Mucosa of rectum (tissue), 2 donors: ENCODE measurements at regions not wholly inside any gene's neighbourhood (a gene's known extent, or its start where the extent isn't known, plus 50 kb on each side); places are given as distances from the start of the nearest gene placed in this dataset.

Experiments
- H3K27ac ChIP-seq, 2 donors: one replicate each; pipeline ENCODE4 v1.7.0; 2013; ENCODE audit warnings: inconsistent platforms in 2 of 2, low read depth in 2 of 2, low read length in 2 of 2
- H3K27me3 ChIP-seq, 2 donors: one replicate each; pipeline ENCODE4 v1.7.0; 2013; ENCODE audit warnings: low read length in 2 of 2; ENCODE audit not compliant: control insufficient read depth in 2 of 2, insufficient read depth in 2 of 2
- H3K36me3 ChIP-seq, 2 donors: one replicate each; pipeline ENCODE4 v1.7.0; 2013; ENCODE audit warnings: low read length in 2 of 2; ENCODE audit not compliant: control insufficient read depth in 2 of 2, insufficient read depth in 2 of 2
- H3K4me1 ChIP-seq, 2 donors: one replicate each; pipeline ENCODE4 v1.7.0; 2013; ENCODE audit warnings: low read length in 2 of 2, mild to moderate bottlenecking in 1 of 2; ENCODE audit not compliant: control insufficient read depth in 2 of 2, insufficient read depth in 2 of 2
- H3K4me3 ChIP-seq, 2 donors: one replicate each; pipeline ENCODE4 v1.7.0; 2013; ENCODE audit warnings: low read length in 2 of 2
- H3K9ac ChIP-seq, 2 donors: one replicate each; pipeline ENCODE4 v1.7.0; 2013; ENCODE audit warnings: low read length in 2 of 2, low read depth in 1 of 2, mild to moderate bottlenecking in 1 of 2
- H3K9me3 ChIP-seq, 2 donors: one replicate each; pipeline ENCODE4 v1.7.0; 2013; ENCODE audit warnings: low read length in 2 of 2; ENCODE audit not compliant: control insufficient read depth in 2 of 2
- donor health status: healthy.
- donor health status: Normal muscosa, but diverticular disease.

DNA sequence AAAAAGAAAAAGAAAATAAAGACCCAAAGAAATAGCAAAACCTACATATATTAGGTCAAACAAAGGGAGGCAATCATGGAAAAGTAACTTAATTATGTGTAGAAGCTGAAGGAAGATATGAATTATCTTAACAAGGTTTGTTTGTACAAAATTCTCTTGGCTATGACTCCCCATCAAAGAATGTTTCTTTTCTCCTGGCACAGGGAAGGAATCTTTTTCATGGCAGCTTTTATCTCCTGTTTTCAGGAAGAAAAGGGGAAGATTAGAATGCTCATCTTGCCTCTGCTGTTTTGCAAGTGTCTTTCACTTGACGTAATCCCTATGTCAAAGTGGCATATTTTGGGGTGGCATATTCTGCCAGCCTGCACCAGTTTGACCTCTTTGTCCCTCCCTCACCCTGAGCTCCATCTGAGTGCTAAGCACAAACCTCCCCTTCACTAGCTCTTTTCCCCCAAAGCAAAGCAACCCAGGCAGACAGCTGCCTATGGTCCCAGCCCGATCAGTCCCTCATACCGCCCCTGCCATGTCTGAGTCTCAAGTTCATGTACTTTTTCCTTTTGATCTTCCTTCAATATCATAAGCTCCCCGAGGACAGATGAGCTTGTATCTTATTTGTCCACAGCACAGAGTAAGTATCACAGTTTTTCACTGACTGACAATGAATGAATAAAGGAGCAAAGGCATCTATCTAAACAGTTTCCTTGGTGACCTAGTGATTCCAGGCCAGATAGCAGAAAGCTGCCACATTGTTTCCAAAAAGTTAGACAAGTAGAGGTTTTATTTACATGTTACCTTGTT is 242.8 kb upstream of the ANKRD55 start:
- H3K9ac ChIP-seq = no peak overlapping the region
- H3K4me3 ChIP-seq = no peak overlapping the region
- no peaks in the 10 kb centered on the region for H3K36me3 ChIP-seq
- H3K4me1 ChIP-seq = peaks cover 0 to 6% of the 10 kb centered on the region in 2 donors
- H3K9me3 ChIP-seq = no peaks in the 10 kb centered on the region
- H3K27me3 ChIP-seq = no peaks in the 10 kb centered on the region
- no peak overlapping the region for H3K27ac ChIP-seq

DNA sequence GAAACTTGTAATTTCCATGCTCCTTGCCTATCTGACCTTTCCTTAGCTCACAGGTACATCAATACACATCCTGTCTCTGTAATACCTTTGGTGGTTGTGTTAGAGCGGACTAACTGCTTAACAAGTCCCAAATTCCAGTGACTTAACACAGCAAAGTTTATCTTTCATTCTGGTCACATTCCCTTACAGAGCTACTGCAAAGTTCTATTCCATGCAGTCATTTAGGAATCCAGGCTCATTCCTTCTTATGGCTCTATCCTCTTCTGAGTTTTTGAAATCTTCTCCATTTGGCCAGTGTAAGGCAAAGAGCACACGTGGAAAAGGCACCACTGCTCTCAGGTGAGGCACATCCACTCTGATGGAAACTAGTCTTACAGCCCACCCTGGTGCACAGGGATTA is 238.6 kb upstream of the ANKRD55 start:
- Histone ChIP-seq H3K4me3 (no peak overlapping the region), H3K9ac (no peak overlapping the region), H3K27ac (no peak overlapping the region), H3K36me3 (no peaks in the 10 kb centered on the region), H3K9me3 (no peaks in the 10 kb centered on the region), H3K4me1 (no peaks in the 10 kb centered on the region), H3K27me3 (no peaks in the 10 kb centered on the region)

DNA sequence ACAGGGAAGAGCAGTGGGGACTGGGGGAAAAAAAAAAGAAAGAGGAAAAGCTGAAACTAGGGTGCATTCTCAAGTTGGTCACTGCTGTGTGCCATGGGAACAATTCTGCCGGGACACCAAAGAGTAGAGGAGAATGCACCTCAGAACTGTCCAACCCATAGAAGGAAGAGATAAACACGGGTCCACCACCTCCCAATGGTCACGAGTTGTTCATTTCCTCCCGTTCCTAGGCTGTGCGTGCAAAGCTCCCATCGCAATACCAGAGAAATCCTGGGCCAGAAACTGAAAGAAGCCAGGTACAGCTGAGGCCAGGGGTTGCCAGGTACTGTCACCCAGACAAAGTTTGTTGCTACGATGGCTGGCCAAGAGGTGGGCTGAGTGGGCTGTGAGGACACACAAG is 236.9 kb upstream of the ANKRD55 start:
- Histone ChIP-seq H3K4me3 (no peak overlapping the region), H3K4me1 (peaks cover 0 to 6% of the 10 kb centered on the region in 2 donors), H3K9ac (no peak overlapping the region), H3K36me3 (no peaks in the 10 kb centered on the region), H3K27ac (no peak overlapping the region), H3K27me3 (no peaks in the 10 kb centered on the region), H3K9me3 (no peaks in the 10 kb centered on the region)

DNA sequence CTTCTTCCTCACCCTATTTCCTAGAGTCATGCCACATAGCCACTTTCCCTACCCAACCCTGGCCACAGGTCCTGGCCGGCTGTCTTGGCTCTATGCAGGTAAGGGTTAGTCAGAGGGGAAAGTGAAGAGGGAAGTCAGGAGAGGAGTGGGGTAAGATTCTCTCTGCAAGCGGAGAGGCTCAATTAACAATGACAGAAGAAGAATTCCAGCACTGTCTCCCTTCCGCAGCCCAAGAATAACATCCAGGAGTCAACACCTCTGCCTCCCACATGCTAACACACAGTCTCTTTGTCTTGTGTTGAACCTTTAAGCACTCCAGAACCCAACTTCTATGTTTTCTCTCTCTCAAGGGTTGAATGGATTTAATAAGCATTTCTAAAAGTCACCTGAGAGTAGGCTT is 235.1 kb upstream of the ANKRD55 start:
- no peak overlapping the region for H3K9ac ChIP-seq
- H3K27me3 ChIP-seq = no peaks in the 10 kb centered on the region
- H3K4me3 ChIP-seq = no peak overlapping the region
- no peaks in the 10 kb centered on the region for H3K36me3 ChIP-seq
- H3K9me3 ChIP-seq = no peaks in the 10 kb centered on the region
- H3K4me1 ChIP-seq = peaks cover 0 to 6% of the 10 kb centered on the region in 2 donors
- no peak overlapping the region for H3K27ac ChIP-seq

DNA sequence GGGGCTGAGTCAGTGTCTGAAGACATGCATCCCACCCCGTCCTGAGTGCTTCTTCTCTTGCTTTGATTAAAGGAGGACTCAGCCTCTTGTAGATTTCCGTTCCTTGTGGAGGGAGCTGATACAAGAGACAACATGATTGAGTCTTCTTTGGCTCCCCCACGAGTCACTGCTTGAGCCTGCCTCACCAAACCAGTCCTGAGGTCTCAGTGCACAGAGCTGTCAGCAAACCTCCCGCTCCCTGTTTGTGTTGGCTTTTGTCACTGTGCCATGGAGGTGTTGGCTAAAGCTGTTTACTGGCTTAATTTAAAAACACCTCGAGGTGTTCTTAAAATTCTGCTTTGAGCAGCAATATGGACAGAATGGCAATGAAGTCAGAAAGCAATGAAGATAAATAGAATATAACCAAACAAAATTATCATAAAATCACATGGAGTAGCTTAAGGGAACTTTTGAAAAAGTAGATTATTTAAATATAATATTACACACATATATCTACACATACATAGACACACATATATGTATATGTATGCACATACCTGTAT is 234.1 kb upstream of the ANKRD55 start:
- peaks cover 0 to 6% of the 10 kb centered on the region in 2 donors for H3K4me1 ChIP-seq
- no peaks in the 10 kb centered on the region for H3K27me3 ChIP-seq

GRCh38 chr5:56466136-56466816 is 233.1 kb upstream of the ANKRD55 start:
- Histone ChIP-seq H3K9me3 (no peaks in the 10 kb centered on the region), H3K9ac (no peak overlapping the region), H3K4me1 (peaks cover 0 to 6% of the 10 kb centered on the region in 2 donors), H3K27ac (no peak overlapping the region), H3K4me3 (no peak overlapping the region), H3K27me3 (no peaks in the 10 kb centered on the region), H3K36me3 (no peaks in the 10 kb centered on the region)

More for the DNA sequence above, 234.1 kb upstream of the ANKRD55 start:
- H3K36me3 ChIP-seq = no peaks in the 10 kb centered on the region
- no peak overlapping the region for H3K4me3 ChIP-seq
- H3K9me3 ChIP-seq = no peaks in the 10 kb centered on the region
- no peak overlapping the region for H3K9ac ChIP-seq
- no peak overlapping the region for H3K27ac ChIP-seq

DNA sequence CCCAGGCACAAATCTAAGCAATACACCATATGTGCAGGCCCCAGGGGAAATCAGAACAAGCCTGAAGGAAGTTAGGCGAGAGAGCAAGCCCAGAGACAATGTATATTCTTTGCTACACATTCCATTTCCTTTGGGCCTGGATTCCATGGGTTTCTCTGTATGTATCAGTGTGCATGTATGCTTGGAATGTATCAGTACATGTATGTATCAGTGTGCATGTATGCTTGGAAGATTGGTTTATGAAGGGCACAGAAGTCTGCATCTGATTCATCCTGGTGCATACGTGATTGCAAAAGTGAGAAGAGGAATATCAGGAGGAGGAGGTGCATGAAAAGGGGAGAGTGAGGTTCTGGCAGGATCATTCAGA is 232.6 kb upstream of the ANKRD55 start:
- H3K27me3 ChIP-seq = no peaks in the 10 kb centered on the region
- peaks cover 0 to 6% of the 10 kb centered on the region in 2 donors for H3K4me1 ChIP-seq
- H3K4me3 ChIP-seq = no peak overlapping the region
- H3K36me3 ChIP-seq = no peaks in the 10 kb centered on the region
- H3K9ac ChIP-seq = no peak overlapping the region
- no peaks in the 10 kb centered on the region for H3K9me3 ChIP-seq
- H3K27ac ChIP-seq = no peak overlapping the region

- Histone ChIP-seq H3K4me3 (no peak overlapping the region), H3K27ac (no peak overlapping the region), H3K9ac (no peak overlapping the region), H3K9me3 (no peaks in the 10 kb centered on the region), H3K36me3 (no peaks in the 10 kb centered on the region), H3K4me1 (peaks cover 0 to 6% of the 10 kb centered on the region in 2 donors), H3K27me3 (no peaks in the 10 kb centered on the region)
These were observed 232.0 kb upstream of the ANKRD55 start for GRCh38 chr5:56464935-56465768.

DNA sequence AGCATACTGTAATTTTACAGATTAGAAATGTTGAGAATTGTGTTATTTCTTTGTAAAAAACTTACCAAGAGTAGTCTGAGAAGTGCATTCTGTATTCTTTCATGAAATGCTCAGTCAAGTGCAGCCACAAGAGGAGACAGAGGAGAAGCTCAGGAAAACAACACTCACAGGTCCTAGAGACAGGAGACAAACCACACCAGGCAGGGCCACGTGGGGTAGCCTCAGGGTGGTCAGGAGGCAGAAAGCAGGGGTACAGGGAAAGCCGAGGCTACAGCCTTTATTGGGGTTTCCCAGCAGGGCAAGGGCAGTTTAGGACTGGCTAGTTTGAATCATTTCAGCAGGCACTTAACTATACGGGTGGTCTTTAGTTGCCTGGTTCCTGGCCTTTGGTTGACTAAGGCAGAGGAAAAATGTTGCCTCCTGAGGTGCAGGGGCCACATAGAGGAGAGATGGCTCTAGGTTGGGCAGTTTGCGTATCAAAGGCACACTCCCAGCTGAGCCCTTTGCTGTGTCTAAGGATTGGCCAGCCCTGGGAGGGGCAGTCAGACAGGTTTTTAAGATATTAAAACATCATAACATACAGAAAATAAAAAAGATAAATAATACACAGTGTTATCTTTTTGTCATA is 230.9 kb upstream of the ANKRD55 start:
- no peak overlapping the region for H3K9ac ChIP-seq
- H3K9me3 ChIP-seq = no peaks in the 10 kb centered on the region
- H3K4me3 ChIP-seq = no peak overlapping the region
- no peaks in the 10 kb centered on the region for H3K27me3 ChIP-seq
- peaks cover 0 to 6% of the 10 kb centered on the region in 2 donors for H3K4me1 ChIP-seq
- H3K36me3 ChIP-seq = no peaks in the 10 kb centered on the region
- H3K27ac ChIP-seq = no peak overlapping the region
